Calu3 (cell line): ENCODE measurements at regions not wholly inside any gene's neighbourhood (a gene's known extent, or its start where the extent isn't known, plus 50 kb on each side); places are given as distances from the start of the nearest gene placed in this dataset.

Source experiments
- BruUV-seq: library from RNA; stranded (reverse); fragments of 400-500 nt; replicated peaks from 2 replicates; lab custom pipeline; 2021; lab: Mats Ljungman, UMichigan
- CTCF ChIA-PET: fragments of 300-600 bp; sonication (Branson Sonifier 250); formaldehyde crosslinking; loops from one replicate; lab custom pipeline; 2022; ENCODE audit warnings: antibody characterized with exemption; lab: Charles Lee
- DNase-seq: peaks from one replicate; pipeline ENCODE4 v3.0.0; 2022
- H3K27ac Mint-ChIP-seq: one replicate; pipeline ENCODE4 v1.8.0; 2022; ENCODE audit warnings: mixed read lengths; ENCODE audit not compliant: unreplicated experiment
- H3K27me3 Mint-ChIP-seq: one replicate; pipeline ENCODE4 v1.8.0; 2022; ENCODE audit warnings: mixed read lengths; ENCODE audit not compliant: unreplicated experiment
- H3K36me3 Mint-ChIP-seq: one replicate; pipeline ENCODE4 v1.8.0; 2022; ENCODE audit warnings: mild to moderate bottlenecking, moderate library complexity, mixed read lengths; ENCODE audit not compliant: insufficient read depth, unreplicated experiment
- H3K4me1 Mint-ChIP-seq: one replicate; pipeline ENCODE4 v1.8.0; 2022; ENCODE audit warnings: mild to moderate bottlenecking, low read depth, mixed read lengths; ENCODE audit not compliant: unreplicated experiment
- H3K4me3 Mint-ChIP-seq: one replicate; pipeline ENCODE4 v1.8.0; 2022; ENCODE audit warnings: mild to moderate bottlenecking, low read depth, moderate library complexity, mixed read lengths; ENCODE audit not compliant: unreplicated experiment
- H3K9me3 Mint-ChIP-seq: one replicate; pipeline ENCODE4 v1.8.0; 2022; ENCODE audit warnings: low read depth, mixed read lengths; ENCODE audit not compliant: unreplicated experiment
- intact Hi-C: fragments of 100-400 bp; cut with micrococcal nuclease; formaldehyde crosslinking; loops from one replicate; pipeline ENCODE4 v1.10.0; 2022; ENCODE audit not compliant: unreplicated experiment
- TF ChIP-seq, protein P1 (sequence below): fragments of 200-600 bp; IDR thresholded peaks from one replicate; pipeline ENCODE4 v1.8.0; 2022; ENCODE audit warnings: antibody characterized with exemption; ENCODE audit not compliant: unreplicated experiment

DNA sequence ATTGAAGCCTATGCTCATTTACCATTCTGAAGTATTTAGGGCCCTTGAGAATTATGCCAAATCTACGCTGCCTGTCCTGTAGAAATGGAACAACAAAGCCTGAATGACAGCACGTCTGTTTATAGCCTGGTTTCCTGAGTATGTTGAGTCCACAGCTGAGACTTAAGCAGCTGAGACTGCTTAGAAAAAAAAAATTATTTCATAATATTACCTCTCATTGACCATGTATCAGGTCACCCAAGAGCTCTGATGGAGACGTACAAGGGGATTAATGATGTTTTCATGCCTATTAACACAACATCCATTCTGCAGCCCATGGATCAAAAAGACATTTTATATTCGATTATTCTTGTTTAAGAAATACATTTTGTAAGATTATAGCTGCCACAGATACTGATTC, 387.2 kb upstream of the NCAM2 start:
- no TSS peak for BruUV-seq
- TF ChIP-seq, protein P1, sequence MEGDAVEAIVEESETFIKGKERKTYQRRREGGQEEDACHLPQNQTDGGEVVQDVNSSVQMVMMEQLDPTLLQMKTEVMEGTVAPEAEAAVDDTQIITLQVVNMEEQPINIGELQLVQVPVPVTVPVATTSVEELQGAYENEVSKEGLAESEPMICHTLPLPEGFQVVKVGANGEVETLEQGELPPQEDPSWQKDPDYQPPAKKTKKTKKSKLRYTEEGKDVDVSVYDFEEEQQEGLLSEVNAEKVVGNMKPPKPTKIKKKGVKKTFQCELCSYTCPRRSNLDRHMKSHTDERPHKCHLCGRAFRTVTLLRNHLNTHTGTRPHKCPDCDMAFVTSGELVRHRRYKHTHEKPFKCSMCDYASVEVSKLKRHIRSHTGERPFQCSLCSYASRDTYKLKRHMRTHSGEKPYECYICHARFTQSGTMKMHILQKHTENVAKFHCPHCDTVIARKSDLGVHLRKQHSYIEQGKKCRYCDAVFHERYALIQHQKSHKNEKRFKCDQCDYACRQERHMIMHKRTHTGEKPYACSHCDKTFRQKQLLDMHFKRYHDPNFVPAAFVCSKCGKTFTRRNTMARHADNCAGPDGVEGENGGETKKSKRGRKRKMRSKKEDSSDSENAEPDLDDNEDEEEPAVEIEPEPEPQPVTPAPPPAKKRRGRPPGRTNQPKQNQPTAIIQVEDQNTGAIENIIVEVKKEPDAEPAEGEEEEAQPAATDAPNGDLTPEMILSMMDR, result no peak
- Mint-ChIP-seq H3K27me3 (no peaks in the 10 kb centered on the region), H3K36me3 (peaks cover 5% of the 10 kb centered on the region), H3K9me3 (peaks cover 15% of the 10 kb centered on the region), H3K27ac (no peak overlapping the region), H3K4me3 (no peak overlapping the region), H3K4me1 (no peaks in the 10 kb centered on the region)
- DNase-seq, result no peak
- intact Hi-C loops, result no loop called here
- CTCF ChIA-PET, result no interaction called here

DNA sequence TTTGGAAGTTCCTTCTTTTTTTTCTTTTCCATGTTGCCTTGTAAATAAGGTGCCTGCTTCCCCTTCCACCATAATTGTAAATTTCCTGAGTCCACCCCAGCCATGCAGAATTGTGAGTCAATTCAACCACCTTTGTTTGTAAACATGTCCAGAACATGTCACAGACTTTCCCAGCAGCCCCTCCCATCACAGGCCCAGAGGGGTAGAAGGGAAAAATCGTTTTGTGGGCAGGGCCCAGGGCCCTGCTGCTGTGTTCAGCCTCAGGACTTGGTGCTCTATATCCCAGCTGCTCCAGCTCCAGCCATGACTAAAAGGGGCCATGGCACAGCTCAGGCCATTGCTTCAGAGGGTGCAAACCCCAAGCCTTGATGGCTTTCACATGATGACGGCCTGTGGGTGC, 384.6 kb upstream of the NCAM2 start:
- BruUV-seq, result no TSS peak
- intact Hi-C loops, result no loop called here
- Mint-ChIP-seq H3K9me3 (peaks cover 12% of the 10 kb centered on the region), H3K4me1 (no peaks in the 10 kb centered on the region), H3K27ac (no peak overlapping the region), H3K27me3 (no peaks in the 10 kb centered on the region), H3K4me3 (no peak overlapping the region), H3K36me3 (no peaks in the 10 kb centered on the region)
- DNase-seq, result no peak
- CTCF ChIA-PET, result no interaction called here
- TF ChIP-seq, protein P1, result no peak

DNA sequence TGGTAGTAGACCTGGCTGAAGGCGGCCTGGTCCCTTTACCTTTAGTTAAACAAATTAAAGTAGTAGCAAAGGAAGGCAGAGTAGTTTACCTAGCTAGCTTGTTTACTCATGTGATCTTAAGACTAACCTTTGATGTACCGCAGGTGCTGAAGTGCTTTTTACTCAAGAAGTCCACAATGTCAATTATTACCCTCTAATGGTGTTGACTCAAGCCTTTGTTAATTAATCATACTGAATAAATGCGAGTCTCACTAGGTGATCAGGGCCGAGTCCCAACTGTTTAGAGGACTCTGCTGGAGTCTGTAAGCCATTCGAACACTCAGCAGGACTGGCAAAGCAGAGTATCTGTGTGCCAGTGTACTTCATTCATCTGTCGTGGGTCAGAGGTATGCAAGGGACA, 381.1 kb upstream of the NCAM2 start:
- no TSS peak for BruUV-seq
- peaks cover 6% of the 10 kb centered on the region for H3K9me3 Mint-ChIP-seq
- no peaks in the 10 kb centered on the region for H3K27me3 Mint-ChIP-seq
- intact Hi-C loops, result no loop called here
- H3K36me3 Mint-ChIP-seq, result no peaks in the 10 kb centered on the region
- no peak overlapping the region for H3K4me3 Mint-ChIP-seq
- no peak overlapping the region for H3K27ac Mint-ChIP-seq
- H3K4me1 Mint-ChIP-seq, result no peaks in the 10 kb centered on the region
- TF ChIP-seq, protein P1, result no peak
- DNase-seq, result no peak
- CTCF ChIA-PET, result no interaction called here

DNA sequence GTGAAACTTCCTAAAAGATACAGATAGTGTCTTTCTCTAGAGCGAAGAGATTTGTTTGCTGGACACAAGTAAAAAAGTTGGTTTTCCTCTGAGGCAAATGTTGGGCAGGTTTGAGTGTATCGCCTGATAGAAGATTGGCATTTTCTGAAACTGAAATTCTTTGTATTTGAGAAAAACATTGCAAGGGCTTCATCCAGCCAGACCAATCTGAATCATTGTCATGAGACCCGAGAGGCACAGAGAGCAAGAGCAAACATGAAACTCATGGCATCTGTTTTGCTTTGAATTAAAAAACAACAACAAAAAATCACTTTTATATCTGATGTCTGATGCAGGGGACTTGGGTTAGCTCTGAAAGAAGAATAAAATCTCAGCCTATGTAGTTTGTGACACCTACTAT, 379.3 kb upstream of the NCAM2 start:
- no TSS peak for BruUV-seq
- TF ChIP-seq, protein P1, result no peak
- no peaks in the 10 kb centered on the region for H3K36me3 Mint-ChIP-seq
- DNase-seq, result no peak
- H3K4me3 Mint-ChIP-seq, result no peak overlapping the region
- no peak overlapping the region for H3K27ac Mint-ChIP-seq
- CTCF ChIA-PET, result no interaction called here
- no peaks in the 10 kb centered on the region for H3K27me3 Mint-ChIP-seq
- intact Hi-C loops, result no loop called here
- H3K4me1 Mint-ChIP-seq, result no peaks in the 10 kb centered on the region
- H3K9me3 Mint-ChIP-seq, result peaks cover 6% of the 10 kb centered on the region
